ENCODE measurements at regions not wholly inside any gene's neighbourhood (a gene's known extent, or its start where the extent isn't known, plus 50 kb on each side); places are given as distances from the start of the nearest gene placed in this dataset.

DNA sequence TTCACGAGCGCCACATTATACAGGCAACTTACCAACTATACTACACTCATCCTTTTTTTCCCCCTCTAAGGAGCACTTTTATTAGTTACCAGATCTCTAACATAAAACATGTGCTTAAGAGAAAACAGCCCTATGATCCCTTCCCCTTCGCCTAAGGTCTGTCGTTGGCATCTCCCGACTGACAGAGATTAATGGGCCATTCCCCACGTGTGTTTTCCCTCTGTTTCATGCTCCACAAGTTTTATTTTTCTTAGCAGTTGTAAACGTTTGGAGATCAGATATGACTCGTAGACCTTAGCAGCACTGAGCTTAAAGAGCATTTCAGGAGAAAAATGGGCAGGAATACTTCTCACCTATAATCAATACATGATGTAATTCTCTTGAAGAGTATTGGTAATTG lies 51.4 kb upstream of the FZD10 start:
- CTCF ChIA-PET, result no interaction called here
- Histone ChIP-seq H3K4me2 (no peak overlapping the region), H3K9me3 (peaks cover 8% of the 10 kb centered on the region; the same call in 1 of the 3 replicates), H3K27ac (no peak overlapping the region), H3K4me3 (no peak overlapping the region), H3K4me1 (no peaks in the 10 kb centered on the region)
- no peak for ATAC-seq
- POLR2A ChIA-PET, result no interaction called here
- 51% methylated on average over 8 of the region's 8 CpGs for WGBS (ENCODE audit: missing lambda C conversion rate)
- FAIRE-seq, result no peak
- DNase-seq (ENCODE audit: low read depth in 1 of 2, low spot score in 1 of 2), result no peak
- no peak for TF ChIP-seq MYC (IDR thresholded peaks at IDR 0.05; ENCODE audit: borderline replicate concordance, low read length)
- TF ChIP-seq HOXB13 (CRISPR knock-in tag; IDR thresholded peaks at IDR 0.05; ENCODE audit: low read depth), result no peak
- no peak for TF ChIP-seq FOXS1 (CRISPR knock-in tag; IDR thresholded peaks at IDR 0.05)
- no peak for TF ChIP-seq MAX (IDR thresholded peaks at IDR 0.05)
- TF ChIP-seq NPAS2 (CRISPR knock-in tag; IDR thresholded peaks at IDR 0.05; ENCODE audit: borderline replicate concordance), result no peak
- no peak for TF ChIP-seq HOXA7 (CRISPR knock-in tag; IDR thresholded peaks at IDR 0.05)
- TF ChIP-seq MAFK (IDR thresholded peaks at IDR 0.05; ENCODE audit: partially characterized antibody), result no peak
- TF ChIP-seq RFX5 (IDR thresholded peaks at IDR 0.05), result no peak
- TF ChIP-seq CHD2 (IDR thresholded peaks at IDR 0.05; ENCODE audit: low read length, partially characterized antibody), result no peak
- TF ChIP-seq ESRRA (IDR thresholded peaks at IDR 0.05; ENCODE audit: borderline replicate concordance, low read length), result no peak

DNA sequence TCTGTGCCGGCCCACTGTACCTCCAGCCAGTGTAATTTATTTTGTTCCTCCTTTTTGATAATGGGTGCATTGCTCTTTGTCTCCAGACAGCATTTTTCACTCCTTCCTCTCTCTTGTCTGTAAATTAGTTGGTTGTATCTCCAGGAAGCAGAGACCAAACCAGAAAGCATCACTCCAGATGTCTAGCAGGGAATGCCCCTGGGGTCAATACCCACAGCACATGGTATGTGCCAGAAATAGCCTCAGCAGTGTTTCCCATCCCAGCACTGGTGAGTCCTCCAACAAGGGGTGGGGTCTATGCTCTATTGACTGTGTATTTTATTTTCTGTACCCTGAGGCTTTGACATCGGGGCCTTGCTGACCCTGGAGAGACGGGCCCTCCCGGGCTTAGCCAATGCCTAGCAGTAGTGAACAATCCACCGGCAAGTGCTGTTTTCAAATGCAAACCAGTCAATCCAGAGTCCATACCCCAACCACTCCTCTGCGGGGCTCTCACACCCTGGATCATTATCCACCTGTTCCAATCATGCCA lies 50.2 kb upstream of the FZD10 start:
- CTCF ChIA-PET, result no interaction called here
- Histone ChIP-seq H3K27ac (no peak overlapping the region), H3K4me2 (no peak overlapping the region), H3K9me3 (peaks cover 8% of the 10 kb centered on the region; the same call in 1 of the 3 replicates), H3K4me3 (no peak overlapping the region), H3K4me1 (no peaks in the 10 kb centered on the region)
- POLR2A ChIA-PET, result no interaction called here
- FAIRE-seq (no peak), DNase-seq (ENCODE audit: low read depth in 1 of 2, low spot score in 1 of 2) (no peak), ATAC-seq (no peak)
- 50% methylated on average over 6 of the region's 6 CpGs for WGBS (ENCODE audit: missing lambda C conversion rate)
- no peak for TF ChIP-seq KDM5A (IDR thresholded peaks at IDR 0.05)
- TF ChIP-seq USF2 (IDR thresholded peaks at IDR 0.05), result no peak
- TF ChIP-seq MAFK (IDR thresholded peaks at IDR 0.05; ENCODE audit: partially characterized antibody), result no peak
- no peak for TF ChIP-seq ESRRA (IDR thresholded peaks at IDR 0.05; ENCODE audit: borderline replicate concordance, low read length)
- TF ChIP-seq, protein P1, sequence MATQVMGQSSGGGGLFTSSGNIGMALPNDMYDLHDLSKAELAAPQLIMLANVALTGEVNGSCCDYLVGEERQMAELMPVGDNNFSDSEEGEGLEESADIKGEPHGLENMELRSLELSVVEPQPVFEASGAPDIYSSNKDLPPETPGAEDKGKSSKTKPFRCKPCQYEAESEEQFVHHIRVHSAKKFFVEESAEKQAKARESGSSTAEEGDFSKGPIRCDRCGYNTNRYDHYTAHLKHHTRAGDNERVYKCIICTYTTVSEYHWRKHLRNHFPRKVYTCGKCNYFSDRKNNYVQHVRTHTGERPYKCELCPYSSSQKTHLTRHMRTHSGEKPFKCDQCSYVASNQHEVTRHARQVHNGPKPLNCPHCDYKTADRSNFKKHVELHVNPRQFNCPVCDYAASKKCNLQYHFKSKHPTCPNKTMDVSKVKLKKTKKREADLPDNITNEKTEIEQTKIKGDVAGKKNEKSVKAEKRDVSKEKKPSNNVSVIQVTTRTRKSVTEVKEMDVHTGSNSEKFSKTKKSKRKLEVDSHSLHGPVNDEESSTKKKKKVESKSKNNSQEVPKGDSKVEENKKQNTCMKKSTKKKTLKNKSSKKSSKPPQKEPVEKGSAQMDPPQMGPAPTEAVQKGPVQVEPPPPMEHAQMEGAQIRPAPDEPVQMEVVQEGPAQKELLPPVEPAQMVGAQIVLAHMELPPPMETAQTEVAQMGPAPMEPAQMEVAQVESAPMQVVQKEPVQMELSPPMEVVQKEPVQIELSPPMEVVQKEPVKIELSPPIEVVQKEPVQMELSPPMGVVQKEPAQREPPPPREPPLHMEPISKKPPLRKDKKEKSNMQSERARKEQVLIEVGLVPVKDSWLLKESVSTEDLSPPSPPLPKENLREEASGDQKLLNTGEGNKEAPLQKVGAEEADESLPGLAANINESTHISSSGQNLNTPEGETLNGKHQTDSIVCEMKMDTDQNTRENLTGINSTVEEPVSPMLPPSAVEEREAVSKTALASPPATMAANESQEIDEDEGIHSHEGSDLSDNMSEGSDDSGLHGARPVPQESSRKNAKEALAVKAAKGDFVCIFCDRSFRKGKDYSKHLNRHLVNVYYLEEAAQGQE (IDR thresholded peaks at IDR 0.05), result no peak
- no peak for TF ChIP-seq HOXB13 (CRISPR knock-in tag; IDR thresholded peaks at IDR 0.05; ENCODE audit: low read depth)
- TF ChIP-seq EHMT2 (IDR thresholded peaks at IDR 0.05; ENCODE audit: low read depth), result no peak
